ENCODE measurements at regions not wholly inside any gene's neighbourhood (a gene's known extent, or its start where the extent isn't known, plus 50 kb on each side); places are given as distances from the start of the nearest gene placed in this dataset.
"Not testable (repeated sequence)": the region's sequence is repeated elsewhere in the genome, so short reads cannot be mapped to it uniquely, and the experiment has no call there.

DNA sequence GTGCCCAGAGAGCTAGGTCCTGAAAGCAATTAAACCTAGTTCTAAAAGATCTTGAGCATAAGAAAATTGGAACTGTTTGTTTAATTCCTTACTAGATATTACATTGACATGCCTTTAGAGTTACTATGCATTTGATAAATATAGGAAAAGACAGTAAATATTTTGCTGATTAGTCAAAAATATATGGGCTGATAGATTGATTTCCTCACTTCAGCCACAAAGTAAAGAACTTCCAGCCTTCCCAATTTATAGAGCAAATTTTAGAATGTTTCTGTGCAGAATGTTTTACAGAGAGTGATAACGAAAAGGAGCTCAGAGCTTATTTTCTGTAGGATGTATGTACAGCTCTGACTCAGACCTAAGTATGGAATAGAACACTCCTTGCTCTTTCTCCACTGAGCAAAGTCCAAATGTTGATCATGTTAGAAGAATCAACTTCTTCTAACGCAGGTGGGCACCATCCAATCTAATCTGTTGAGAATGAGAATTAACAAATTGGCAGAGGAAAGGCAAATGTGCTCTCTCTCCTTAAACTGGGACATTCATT is 72.9 kb upstream of the PAM start:
- no peak overlapping the region for H3K4me2 ChIP-seq (ENCODE audit: insufficient read depth, low read length)
- H3K9ac ChIP-seq (replicated peaks; ENCODE audit: extremely low read depth, insufficient read depth, low read length): no peak overlapping the region
- H3K4me1 ChIP-seq (ENCODE audit: control insufficient read depth, extremely low read depth, insufficient read depth, low read length): no peaks in the 10 kb centered on the region
- TF ChIP-seq FOS (IDR thresholded peaks at IDR 0.05; ENCODE audit: borderline replicate concordance, insufficient read depth, low read length): no peak
- no peak overlapping the region for H3K4me3 ChIP-seq (replicated peaks in 1 of 3; ENCODE audit: insufficient read depth in 1 of 3, low read depth in 1 of 3, low read length in 3 of 3)
- intact Hi-C loops (cut with micrococcal nuclease) (loop anchor here (5.0 kb wide), 1 partner anchor 100 kb away; no protein-coding TSS in a partner anchor), dilution Hi-C loops (cut with MboI; ENCODE audit: extremely low pct_ligation_motif_present, low sequenced_read_pairs) (no loop called here)
- ChIA-PET CTCF (interaction anchor here (0.6 to 2.6 kb wide), 58 partner anchors 9 to 544 kb away, joined by 3 to 69 read pairs (median 5); partner anchors contain the start of genes GIN1, PAM and PPIP5K2), POLR2A (no interaction called here)
- H2AFZ ChIP-seq (ENCODE audit: low read depth, low read length): no peak overlapping the region
- H4K20me1 ChIP-seq (replicated peaks; ENCODE audit: control insufficient read depth, extremely low read depth, insufficient read depth, low read length): no peaks in the 10 kb centered on the region
- BruUV-seq (replicated peaks): no TSS peak
- no peaks in the 10 kb centered on the region for H3K9me1 ChIP-seq (replicated peaks; ENCODE audit: control insufficient read depth, extremely low read depth, insufficient read depth, low read length)
- H3K27me3 ChIP-seq (ENCODE audit: control insufficient read depth in 2 of 2, insufficient read depth in 2 of 2, low read length in 2 of 2): peaks cover 4 to 8% of the 10 kb centered on the region in 2 experiments
- no peak for DNase-seq (ENCODE audit: low read depth, low spot score)
- H3K27ac ChIP-seq (ENCODE audit: insufficient read depth, low read depth, low read length): no peak overlapping the region
- FAIRE-seq: no peak
- no peaks in the 10 kb centered on the region for H3K9me3 ChIP-seq (replicated peaks; ENCODE audit: control insufficient read depth, insufficient read depth, low read length)
- H3K79me2 ChIP-seq (ENCODE audit: control insufficient read depth, insufficient read depth, low read length): no peaks in the 10 kb centered on the region
- H3K36me3 ChIP-seq (ENCODE audit: control insufficient read depth in 2 of 2, extremely low read depth in 1 of 2, insufficient read depth in 2 of 2, low read length in 2 of 2): no peaks in the 10 kb centered on the region

- H2AFZ ChIP-seq (ENCODE audit: low read depth, low read length); dilution Hi-C loops (cut with MboI; ENCODE audit: extremely low pct_ligation_motif_present, low sequenced_read_pairs); H3K4me1 ChIP-seq (ENCODE audit: control insufficient read depth, extremely low read depth, insufficient read depth, low read length); FAIRE-seq; H3K79me2 ChIP-seq (ENCODE audit: control insufficient read depth, insufficient read depth, low read length); H3K9ac ChIP-seq (replicated peaks; ENCODE audit: extremely low read depth, insufficient read depth, low read length); H3K4me2 ChIP-seq (ENCODE audit: insufficient read depth, low read length); H3K9me1 ChIP-seq (replicated peaks; ENCODE audit: control insufficient read depth, extremely low read depth, insufficient read depth, low read length); H3K4me3 ChIP-seq (replicated peaks in 1 of 3; ENCODE audit: insufficient read depth in 1 of 3, low read depth in 1 of 3, low read length in 3 of 3); intact Hi-C loops (cut with micrococcal nuclease); H3K27me3 ChIP-seq (ENCODE audit: control insufficient read depth in 2 of 2, insufficient read depth in 2 of 2, low read length in 2 of 2); H3K27ac ChIP-seq (ENCODE audit: insufficient read depth, low read depth, low read length); POLR2A ChIA-PET; DNase-seq (ENCODE audit: low read depth, low spot score); H3K9me3 ChIP-seq (replicated peaks; ENCODE audit: control insufficient read depth, insufficient read depth, low read length); BruUV-seq (replicated peaks); H4K20me1 ChIP-seq (replicated peaks; ENCODE audit: control insufficient read depth, extremely low read depth, insufficient read depth, low read length); H3K36me3 ChIP-seq (ENCODE audit: control insufficient read depth in 2 of 2, extremely low read depth in 1 of 2, insufficient read depth in 2 of 2, low read length in 2 of 2): not testable (repeated sequence)
- CTCF ChIA-PET: interaction anchor here (1.1 kb wide), 1 partner anchor 36 kb away, joined by 4 read pairs; no protein-coding TSS in a partner anchor
These were observed 67.0 kb upstream of the PAM start for GRCh38 chr5:102688076-102688475.

DNA sequence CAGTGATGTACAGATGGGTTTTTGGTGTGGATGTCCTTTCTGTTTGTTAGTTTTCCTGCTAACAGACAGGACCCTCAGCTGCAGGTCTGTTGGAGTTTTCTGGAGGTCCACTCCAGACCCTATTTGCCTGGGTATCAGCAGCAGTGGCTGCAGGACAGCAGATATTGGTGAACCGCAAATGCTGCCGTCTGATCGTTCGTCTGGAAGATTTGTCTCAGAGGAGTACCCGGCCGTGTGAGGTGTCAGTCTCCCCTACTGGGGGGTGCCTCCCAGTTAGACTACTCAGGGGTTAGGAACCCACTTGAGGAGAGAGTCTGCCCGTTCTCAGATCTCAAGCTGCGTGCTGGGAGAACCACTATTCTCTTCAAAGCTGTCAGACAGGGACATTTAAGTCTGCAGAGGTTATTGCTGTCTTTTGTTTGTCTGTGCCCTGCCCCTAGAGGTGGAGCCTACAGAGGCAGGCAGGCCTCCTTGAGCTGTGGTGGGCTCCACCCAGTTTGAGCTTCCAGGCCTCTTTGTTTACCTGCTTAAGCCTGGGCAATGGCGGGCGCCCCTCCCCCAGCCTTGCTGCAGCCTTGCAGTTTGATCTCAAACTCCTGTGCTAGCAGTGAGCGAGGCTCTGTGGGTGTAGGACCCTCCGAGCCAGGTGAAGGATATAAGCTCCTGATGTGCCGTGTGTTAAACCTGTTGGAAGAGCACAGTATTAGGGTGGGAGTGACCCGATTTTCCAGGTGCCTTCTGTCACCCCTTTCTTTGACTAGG is 66.3 kb upstream of the PAM start:
- H3K27me3 ChIP-seq (ENCODE audit: control insufficient read depth in 2 of 2, insufficient read depth in 2 of 2, low read length in 2 of 2); H3K27ac ChIP-seq (ENCODE audit: insufficient read depth, low read depth, low read length); BruUV-seq (replicated peaks); POLR2A ChIA-PET; DNase-seq (ENCODE audit: low read depth, low spot score); dilution Hi-C loops (cut with MboI; ENCODE audit: extremely low pct_ligation_motif_present, low sequenced_read_pairs); H3K79me2 ChIP-seq (ENCODE audit: control insufficient read depth, insufficient read depth, low read length); H3K36me3 ChIP-seq (ENCODE audit: control insufficient read depth in 2 of 2, extremely low read depth in 1 of 2, insufficient read depth in 2 of 2, low read length in 2 of 2); H3K9me3 ChIP-seq (replicated peaks; ENCODE audit: control insufficient read depth, insufficient read depth, low read length); H3K4me3 ChIP-seq (replicated peaks in 1 of 3; ENCODE audit: insufficient read depth in 1 of 3, low read depth in 1 of 3, low read length in 3 of 3); H3K4me1 ChIP-seq (ENCODE audit: control insufficient read depth, extremely low read depth, insufficient read depth, low read length); H2AFZ ChIP-seq (ENCODE audit: low read depth, low read length); H3K9me1 ChIP-seq (replicated peaks; ENCODE audit: control insufficient read depth, extremely low read depth, insufficient read depth, low read length); FAIRE-seq; intact Hi-C loops (cut with micrococcal nuclease); H3K4me2 ChIP-seq (ENCODE audit: insufficient read depth, low read length); H3K9ac ChIP-seq (replicated peaks; ENCODE audit: extremely low read depth, insufficient read depth, low read length); H4K20me1 ChIP-seq (replicated peaks; ENCODE audit: control insufficient read depth, extremely low read depth, insufficient read depth, low read length): not testable (repeated sequence)
- CTCF ChIA-PET: interaction anchor here (1.7 kb wide), 1 partner anchor 11 kb away, joined by 3 read pairs; no protein-coding TSS in a partner anchor
